GM19025 (cell line): ENCODE measurements at regions not wholly inside any gene's neighbourhood (a gene's known extent, or its start where the extent isn't known, plus 50 kb on each side); places are given as distances from the start of the nearest gene placed in this dataset.

Source experiments
- ATAC-seq: cut with Tn5 transposase; IDR thresholded peaks from one replicate; pipeline ENCODE4 v1.9.1; 2021; ENCODE audit warnings: mild to moderate bottlenecking, low read depth, moderate library complexity; ENCODE audit not compliant: unreplicated experiment

DNA sequence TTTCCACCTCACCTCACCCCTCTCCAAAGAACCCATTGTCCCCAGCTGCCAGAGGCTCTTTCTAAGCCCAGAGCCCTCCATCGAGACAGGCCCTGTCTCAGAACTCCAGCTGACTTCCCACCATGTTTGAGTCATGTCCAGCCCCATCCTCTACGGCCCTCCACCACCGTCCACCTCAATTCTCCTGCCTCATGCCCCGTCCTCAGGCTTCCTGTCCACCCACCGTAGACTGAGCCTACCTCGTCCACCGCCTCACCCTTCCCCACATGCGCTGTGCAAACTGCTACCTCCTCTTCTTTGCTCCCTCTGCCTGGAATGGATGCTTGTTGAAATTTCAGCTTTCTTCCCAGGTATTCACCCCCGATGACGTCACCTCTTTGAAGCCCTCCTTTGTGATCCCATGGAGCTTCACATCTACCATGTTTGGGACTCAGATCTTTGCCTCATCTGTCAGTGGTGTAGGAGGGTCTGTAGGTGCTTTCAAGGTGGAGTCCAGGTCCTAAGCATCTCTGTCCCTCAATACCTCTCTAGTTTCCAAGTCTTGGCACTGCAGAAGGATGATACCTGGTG lies 149.0 kb downstream of the MRM1 start:
- ATAC-seq: no peak

DNA sequence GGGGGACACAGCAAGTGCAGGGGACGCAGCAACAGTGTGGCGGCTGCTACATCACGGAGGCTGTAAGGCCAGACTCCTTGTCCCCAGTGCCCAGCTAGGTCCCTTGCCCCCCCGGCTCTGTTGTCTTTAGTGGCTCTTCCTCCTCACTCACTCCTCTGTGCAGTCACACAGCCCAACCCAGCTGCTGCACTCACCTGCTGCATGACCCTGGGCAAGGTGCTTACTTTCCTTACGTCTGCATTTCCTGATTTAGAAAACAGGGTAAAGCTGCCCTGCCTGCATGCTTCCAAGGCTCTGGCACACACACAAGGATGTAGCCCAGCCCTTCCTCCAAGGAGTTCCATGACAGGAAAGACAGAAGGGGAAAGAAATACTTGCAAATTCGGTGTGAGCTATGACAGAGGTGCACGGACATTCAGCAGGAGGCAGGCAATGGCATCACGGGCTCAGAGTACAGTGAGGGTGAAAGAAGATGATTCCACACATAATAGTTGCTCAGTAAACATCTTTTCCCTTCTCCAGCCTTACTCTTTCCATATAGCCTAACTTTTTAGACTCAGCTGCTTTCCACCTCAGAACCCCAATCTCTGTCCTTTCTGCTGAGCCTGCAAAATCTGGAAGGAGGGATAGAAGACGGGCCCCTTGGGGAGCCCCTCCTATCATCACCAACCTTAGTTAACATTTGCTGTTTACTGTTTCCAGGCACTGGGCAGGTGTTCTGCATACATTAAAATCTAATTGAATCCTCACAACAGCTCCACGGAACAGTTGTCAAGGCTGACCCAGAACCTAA lies 150.9 kb downstream of the MRM1 start:
- ATAC-seq: no peak

DNA sequence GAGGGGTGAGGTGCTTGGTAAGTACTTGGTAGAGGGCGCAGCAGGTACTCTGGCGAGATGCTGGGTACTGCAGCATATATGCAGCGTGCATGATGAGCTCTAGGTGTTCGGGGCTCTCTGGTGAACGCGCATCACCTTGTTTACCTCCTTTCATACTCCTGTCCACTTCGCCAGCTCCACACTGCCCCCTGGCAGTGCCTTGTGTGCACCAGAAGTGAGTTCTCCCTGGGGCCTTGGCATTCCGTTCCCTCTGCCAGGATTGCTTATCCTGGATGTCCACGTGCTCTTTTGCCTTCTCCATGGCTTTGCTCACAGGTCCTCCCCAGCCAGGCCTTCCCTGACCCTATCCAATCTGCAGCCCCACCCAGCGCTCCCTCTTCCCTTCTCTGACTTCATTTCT lies 154.2 kb downstream of the MRM1 start:
- no peak for ATAC-seq

DNA sequence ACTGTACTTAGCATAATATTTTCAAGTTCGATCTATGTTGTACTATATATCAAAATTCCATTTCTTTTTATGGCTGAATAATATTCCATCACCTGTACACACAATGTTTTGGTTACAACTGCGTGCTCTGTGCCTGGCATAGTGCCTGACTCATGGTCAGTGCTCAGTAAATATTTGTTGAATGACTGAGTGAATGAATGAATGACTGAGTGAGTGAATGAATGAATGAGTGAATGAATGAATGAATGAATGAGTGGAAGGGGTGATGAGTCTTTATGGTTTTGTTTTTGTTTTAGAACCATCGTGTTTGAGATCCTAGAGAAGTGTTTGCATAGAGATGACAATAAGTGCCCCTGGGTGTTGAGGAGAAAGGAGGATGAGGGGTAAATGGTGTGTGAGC lies 155.3 kb downstream of the MRM1 start:
- no peak for ATAC-seq

DNA sequence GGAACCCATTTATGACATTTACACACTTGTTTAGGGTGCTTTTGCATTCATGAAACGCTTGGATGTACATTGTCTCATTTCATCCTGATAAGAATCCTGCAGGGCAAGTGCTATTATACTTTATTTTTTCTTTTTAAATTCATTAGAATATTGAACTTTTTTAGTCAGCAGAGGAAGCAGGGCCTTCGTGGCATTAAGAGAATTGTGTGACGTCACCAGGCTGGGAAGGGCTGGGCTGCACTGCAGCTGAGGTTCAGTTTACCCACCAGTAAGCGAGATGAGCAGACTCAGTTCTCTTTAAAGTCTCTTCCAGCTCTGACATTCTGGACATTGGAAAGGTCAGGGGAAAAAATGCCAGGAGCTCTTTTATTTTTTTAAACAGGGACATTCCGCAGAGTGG lies 159.0 kb downstream of the MRM1 start:
- ATAC-seq: no peak

DNA sequence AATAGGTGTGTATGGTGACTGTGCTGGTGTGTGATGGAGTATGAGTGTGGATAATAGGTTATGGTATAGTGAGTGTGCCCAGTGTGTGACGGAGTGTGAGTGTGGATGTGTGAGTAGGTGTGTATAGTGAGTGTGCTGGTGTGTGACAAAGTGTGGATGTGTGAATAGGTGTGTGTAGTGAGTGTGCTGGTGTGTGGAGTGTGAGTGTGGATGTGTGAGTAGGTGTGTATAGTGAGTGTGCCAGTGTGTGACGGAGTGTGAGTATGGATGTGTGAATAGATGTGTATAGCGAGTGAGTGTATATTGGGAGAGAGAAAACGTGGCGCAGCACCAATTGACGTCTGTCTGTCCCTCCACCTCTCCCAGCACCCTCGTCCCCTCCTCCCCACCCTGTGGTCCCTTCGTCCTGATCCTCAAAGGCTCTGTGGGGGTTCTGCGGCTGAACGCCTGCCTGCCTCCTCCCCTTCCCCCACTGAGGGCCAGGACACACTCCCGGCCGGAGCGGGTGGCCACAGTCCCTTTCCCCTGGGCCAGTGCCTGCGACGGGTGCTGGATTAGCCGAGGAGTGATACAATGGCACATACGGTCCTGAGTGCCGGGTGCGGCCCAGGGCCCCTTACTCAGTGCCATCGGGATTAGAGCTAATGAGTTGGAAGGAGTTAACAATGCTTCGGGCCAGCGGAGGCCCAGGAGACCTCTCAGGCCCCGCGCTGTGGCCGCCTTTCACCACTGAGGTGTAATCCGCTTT lies 160.0 kb downstream of the MRM1 start:
- no peak for ATAC-seq

DNA sequence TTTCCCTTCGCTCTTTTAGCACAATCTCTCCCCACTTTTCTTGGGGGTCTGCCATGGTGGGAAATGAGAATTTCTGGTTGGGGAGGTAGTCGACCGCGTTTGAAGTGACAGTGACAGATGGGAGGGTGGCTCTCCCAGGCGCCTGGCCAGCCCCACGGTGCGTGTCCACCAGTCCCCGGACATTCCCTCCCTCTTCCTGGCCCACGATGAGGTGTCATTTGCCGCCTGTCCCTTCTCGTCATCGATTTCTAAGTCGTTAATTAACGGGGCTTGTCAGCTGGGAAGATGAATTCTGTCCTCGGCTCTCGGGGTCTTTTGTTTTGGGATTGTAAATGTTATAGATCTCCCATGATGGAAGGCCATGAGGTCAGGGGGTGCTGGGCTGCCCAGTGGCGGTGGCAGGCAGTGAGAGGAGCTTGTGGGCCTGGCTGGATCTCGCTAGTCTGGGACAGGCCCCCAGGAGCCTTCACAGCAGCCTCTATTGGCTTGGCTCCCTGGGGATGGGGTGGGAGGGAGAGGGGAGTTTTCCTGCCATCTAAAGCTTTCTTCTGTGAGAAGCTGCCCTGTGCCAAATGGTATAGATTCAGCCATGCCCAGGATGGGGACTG lies 164.2 kb downstream of the MRM1 start:
- ATAC-seq: no peak

DNA sequence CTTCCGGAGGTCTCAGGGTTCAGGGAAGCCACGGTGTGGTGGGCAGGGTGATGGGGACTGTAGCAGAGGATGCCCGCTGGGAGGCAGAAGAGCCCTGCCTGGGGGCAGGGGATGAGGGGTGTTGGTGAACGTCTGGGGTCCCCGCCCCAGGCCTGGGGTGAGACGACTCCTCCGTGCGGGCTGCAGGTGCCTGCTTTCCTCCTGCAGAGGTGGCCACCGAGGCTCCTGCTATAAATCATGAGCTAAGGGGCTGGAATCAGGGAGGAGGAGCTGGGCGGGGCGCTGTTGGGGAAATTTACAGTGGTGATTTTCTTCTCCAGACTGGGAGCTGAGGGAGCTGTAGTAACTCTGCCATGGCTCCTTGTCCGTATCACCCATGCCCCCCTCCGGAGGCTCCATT lies 167.0 kb downstream of the MRM1 start:
- ATAC-seq: no peak

DNA sequence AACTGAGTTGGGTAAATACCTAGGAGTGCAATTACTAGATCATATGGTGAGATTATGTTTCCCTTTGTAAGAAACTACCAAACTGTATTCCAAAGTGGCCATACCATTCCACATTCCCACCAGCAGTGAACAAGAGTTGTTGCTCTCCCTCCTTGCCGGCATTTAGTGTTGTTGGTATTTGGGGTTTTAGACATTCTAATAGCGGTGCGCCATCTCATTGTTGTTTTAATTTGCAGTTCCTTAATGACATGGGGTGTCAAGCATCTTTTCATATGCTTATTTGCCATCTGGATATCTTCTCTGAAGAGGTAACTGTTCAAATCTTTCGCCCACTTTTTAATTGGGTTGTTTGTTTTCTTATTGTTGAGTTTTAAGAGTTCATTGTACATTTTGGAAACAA lies 164.2 kb upstream of the LHX1 start:
- no peak for ATAC-seq

DNA sequence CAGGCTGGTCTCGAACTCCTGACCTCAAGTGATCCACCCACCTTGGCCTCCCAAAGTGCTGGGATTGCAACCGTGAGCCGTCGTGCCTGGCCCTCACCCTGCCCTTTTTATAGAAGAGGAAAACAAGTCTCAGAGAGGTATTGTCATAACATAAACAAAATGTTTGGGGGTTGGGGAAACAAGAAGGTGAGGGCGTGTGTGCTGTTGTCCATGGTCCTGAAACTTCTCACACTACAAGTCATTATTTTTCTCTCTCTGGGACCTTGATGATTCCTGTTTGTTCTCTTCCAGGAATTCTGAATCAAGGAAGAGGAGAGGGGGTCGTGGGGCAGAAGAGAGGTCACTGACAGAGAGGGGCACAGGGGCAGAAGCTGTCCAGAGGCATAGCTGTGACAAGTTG lies 160.2 kb upstream of the LHX1 start:
- ATAC-seq: no peak

DNA sequence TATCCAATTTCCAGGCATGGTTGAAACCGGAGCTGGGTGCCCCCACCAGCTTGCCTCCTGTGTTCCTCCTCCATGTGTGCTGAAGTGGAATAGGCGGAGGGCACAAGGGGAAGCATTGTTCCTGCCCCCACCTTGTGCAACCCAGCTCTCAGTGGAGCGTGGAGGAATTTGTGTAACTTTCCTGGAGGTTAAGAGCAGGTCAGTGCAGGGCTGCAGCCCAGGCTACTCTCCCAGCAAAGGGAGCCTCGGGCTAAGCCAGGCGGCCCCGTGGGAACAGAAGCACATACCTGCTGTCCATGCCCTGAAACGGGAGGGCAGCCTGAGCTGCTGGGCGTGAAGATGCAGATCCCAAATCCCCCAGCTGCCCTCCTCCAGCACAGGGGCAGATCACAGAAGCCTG lies 158.8 kb upstream of the LHX1 start:
- no peak for ATAC-seq

DNA sequence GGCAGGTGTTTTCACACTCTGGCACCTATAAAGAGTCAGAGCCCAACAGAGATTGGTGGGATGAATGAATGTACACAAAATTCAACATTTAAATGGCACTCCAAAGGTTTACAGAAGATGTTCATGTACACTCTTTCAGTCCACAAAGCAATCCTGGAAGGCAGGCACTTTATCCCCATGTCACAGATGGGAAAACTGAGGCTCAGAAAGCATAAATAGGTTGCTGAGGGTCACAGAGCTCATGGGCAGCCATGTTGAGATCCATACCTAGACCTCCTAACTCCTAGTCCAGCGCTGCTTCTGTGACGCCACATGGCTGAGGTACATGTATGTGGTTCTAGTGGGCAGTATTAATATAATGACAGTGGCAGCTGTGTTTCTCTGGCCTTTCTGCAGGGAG lies 157.7 kb upstream of the LHX1 start:
- no peak for ATAC-seq

DNA sequence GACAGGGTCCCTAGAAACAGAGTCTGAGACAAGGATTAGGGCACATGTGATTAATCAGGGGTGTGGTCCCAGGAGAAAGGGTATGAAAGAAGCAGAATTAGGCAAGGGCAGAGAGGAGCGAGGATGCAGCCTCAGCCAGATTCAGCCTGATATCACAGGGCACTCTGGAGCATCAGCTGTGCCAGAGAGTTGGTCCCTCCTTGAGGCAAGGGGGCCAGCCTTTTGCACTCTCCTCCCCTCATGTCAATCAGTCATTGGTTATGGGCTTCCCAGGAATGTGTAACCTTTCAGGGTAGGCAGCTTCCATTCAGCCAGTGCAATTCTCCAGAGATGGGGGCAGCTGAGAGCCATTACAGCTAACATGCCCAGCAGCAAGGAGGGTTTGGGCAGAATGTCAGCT lies 152.6 kb upstream of the LHX1 start:
- ATAC-seq: no peak

DNA sequence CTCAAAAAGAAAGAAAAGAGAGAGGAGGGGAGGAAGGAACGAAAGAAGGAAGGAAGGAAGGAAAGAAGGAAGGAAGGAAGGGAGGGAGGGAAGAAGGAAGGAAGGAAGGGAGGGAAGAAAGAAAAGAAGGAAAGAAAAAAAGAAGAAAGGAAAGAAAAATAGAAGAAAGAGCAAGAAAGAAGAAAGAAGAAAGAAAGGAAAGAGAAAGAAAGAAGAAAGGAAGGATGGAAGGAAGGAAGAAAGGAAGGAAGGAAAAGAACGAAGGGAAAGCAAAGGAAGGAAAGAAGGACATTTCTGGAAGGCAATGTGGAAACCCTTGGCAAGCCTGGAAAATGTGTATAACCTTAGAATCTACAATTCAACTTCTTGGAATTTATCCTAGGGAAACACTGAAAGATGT lies 150.4 kb upstream of the LHX1 start:
- no peak for ATAC-seq

DNA sequence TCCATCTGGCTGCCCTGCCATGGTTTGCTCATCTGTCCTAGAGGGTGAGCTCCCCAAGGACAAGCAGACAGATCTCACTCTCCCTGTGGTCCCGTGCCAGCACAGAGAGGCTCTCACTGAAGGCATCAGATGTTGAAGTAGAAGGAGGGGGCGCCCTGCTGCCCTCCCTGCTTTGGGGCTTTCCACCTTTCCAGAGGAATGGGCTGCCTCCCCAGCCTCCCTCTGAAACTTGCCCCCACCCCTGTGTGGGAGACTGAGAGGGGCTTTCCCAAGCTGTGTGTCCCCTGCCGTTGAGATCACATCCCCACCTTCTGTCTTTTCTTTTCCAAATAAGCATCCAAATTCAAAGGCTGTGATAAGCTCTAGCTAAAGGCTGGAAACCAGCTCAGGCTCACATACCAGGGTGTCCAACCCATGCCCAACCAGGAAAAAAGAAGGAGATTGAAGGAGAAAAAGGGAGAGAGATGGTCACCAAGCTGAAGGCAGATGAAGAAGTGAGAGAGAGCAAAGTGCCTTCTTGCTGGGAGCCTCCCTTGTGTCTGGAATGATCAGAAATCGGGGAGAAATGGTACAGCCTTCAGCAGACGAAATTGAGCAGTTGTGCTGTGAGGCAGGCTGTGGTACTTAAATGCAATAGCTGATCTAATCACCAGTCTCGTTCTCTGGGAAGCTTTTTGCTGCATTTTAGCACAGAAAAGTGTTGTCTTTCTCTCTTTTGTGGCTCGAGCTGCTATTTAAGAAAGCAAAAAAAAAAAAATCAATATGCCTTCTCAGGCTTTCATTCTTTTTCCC lies 145.9 kb upstream of the LHX1 start:
- ATAC-seq: no peak

DNA sequence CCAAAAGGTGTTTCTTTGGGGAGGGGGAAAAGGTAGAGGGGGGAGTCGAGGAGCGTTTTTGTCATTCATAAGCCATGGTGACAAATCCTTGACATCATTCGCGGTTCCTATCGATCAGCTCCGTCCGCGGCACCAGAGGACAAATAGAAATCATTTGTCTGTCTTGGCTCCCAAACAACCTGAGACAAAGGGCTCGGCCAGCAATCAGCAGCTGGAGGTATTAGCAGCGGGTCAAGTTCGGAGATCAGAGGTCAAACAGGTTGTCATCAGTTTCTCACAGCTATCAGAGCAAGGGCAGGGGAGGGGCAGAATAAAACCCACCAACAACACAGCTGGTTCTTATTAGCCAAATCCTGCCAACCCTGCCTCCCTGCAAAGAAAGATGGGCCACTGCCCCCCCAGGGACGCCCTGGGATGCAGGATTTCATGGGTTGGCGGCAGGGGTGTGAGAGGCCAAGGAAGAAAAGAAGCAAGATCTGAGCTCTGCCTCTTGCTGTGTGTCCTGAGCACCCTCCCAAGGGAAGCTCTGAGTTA lies 145.3 kb upstream of the LHX1 start:
- no peak for ATAC-seq

DNA sequence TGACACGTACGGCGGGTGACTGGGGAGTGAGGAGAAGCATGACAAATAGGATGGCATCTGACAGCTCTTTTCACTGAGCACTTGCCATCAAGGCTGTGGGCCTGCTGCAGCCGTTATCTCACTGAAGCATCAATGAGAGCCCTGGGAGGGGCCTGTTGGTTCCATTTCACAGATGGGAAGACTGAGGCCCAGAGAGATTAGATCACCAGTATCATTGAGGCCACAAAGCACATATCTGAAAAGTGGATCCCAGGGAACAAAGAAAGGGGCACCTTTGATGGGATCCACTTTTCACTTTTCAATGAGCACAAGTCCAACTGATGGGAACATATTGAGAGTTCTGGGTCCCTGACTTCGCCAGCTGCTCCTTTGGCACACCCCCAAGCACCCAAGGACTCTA lies 144.4 kb upstream of the LHX1 start:
- ATAC-seq: no peak

DNA sequence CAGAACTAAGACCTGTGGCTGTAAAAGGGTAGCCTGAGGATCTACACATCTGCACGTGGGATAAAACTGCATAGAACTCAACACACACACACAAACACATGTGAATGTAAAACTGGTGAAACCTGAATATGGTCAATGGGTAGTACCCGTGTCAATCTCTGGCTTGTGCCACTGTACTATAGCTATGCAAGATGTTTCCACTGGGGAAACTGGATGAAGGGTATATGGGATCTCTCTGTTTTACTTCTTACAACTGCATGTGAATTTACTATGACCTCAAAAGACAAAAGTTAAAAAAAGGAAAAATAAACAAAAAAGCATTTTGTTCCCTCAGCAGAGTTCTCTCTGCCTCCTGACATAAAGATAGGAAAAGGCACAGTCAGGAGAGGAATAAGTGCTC lies 143.3 kb upstream of the LHX1 start:
- no peak for ATAC-seq

DNA sequence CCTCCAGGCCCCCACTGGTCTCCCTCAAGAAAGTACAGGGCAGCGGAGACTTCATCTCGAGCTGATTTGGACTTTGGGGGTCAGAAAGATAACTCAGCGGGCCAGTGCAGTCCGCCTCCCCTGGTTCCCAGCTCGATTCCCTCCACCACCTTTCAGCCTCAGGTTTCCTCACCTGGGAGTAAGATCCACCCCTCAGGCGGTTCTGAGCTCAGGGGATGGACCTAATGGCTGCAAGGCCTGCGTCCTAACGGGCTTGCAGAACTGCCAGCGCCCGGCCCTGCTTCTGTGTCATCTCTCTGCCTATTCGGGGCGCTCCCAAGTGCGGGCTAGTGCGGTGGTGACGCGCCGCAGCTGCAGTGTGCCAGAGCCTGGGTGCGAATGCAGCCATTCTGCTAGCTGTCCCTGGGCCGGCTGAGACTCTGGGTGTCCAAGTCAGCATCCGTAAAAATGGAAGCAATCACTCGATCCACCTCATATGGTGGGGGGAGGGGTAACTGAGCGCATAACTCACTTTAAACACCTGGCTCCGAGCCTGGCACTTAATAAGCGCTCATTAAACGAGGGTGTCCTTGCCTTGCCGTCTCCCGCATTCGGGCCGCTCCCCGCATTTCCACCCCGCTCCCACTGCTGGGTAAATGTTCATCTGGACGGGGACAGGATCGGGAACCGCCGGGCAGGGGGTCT lies 129.6 kb upstream of the LHX1 start:
- ATAC-seq: no peak

DNA sequence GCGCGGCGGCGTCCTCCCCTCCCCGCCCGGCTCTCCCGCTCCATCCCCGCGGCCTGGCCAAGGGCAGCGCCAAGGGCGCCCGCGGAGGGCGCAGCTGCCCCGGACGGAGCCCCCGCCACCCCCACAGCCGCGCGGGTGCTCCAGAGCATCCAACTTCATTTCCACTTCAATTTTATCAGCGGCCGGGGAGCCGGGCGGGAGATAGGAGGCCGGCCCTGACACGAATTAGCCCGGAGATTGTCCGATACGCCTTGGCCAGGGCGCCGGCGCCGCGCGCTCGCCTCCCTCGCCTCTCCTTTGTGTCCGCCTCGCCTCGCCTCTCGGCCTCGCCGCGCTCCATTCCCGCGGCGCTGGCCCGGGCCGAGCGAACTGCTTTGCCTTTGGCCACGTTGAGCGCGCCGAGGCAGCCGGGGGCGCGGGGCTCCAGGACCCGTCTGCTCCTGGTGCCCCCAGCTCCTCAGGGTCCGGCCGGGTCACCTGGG lies 129.1 kb upstream of the LHX1 start:
- no peak for ATAC-seq
